ENCODE measurements at regions not wholly inside any gene's neighbourhood (a gene's known extent, or its start where the extent isn't known, plus 50 kb on each side); places are given as distances from the start of the nearest gene placed in this dataset.

DNA sequence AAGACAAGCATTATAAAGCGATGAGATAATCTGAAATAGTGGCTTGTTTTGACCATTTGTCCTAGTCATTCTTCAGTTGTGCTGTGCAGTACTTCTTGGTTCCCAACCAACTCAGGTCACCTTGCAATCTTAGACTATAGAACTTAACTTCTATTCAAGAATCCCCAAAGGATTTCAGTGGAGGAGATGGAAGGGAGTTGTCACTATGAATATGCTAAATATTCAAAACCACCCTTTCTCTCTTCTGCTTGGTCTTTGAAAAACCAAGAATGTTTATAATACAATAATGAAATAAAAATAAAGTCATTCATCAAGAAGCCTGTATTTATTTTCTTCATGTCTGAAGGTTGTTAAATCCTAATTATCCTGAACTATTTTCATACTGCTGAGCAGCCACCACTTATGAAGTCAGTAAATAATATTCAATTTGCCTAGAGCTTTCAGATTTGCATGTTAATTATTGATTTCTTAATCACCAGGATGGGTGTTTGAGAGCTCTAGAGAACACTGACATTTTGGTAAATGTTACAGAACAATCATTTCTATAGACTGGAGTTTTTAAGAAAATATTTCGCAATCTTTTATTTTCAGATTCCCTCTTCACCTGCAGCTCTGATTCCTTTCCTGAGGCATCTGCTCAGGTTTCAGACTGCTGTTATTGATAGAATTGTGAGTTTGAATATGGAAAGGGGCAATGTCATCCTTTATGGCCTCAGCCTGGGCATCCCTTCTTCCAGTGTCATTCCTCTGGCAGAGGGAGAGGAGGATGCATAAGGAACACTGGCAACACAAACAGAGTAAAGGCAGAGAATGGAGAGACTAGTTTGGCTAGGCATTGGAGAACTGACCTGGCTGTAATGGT lies 91.5 kb upstream of the USP47 start:
- H3K36me3 ChIP-seq (ENCODE audit: low read length) = no peaks in the 10 kb centered on the region
- no peaks in the 10 kb centered on the region; the same call in 1 of the 2 replicates for H3K9me2 ChIP-seq (replicated peaks; ENCODE audit: insufficient read depth, low read length)
- no peaks in the 10 kb centered on the region for H3K9me3 ChIP-seq (ENCODE audit: insufficient read depth, low read length)
- no peak overlapping the region for H3K4me3 ChIP-seq (ENCODE audit: insufficient read depth, low read length, poor library complexity, severe bottlenecking)
- no peak overlapping the region for H3K27ac ChIP-seq (ENCODE audit: low read depth, low read length)
- no peaks in the 10 kb centered on the region for H3K79me2 ChIP-seq (ENCODE audit: insufficient read depth, low read length)
- no peaks in the 10 kb centered on the region for H4K20me1 ChIP-seq (ENCODE audit: low read depth, low read length)
- H3K4me2 ChIP-seq (ENCODE audit: low read depth, low read length, poor library complexity, severe bottlenecking) = no peak overlapping the region
- TF ChIP-seq CTCF (IDR thresholded peaks at IDR 0.05; ENCODE audit: insufficient read depth, low read length, poor library complexity, severe bottlenecking) (no peak), EZH2phosphoT487 (conservative IDR thresholded peaks at IDR 0.05; ENCODE audit: low read length) (no peak)
- no peak overlapping the region for H2AFZ ChIP-seq (ENCODE audit: low read depth, low read length, severe bottlenecking)
- H3K9ac ChIP-seq (ENCODE audit: low read length) = no peak overlapping the region
- no peaks in the 10 kb centered on the region; the same call in 1 of the 2 replicates for H3K27me3 ChIP-seq (ENCODE audit: low read length)
- no peaks in the 10 kb centered on the region for H3F3A ChIP-seq (ENCODE audit: insufficient read depth)

DNA sequence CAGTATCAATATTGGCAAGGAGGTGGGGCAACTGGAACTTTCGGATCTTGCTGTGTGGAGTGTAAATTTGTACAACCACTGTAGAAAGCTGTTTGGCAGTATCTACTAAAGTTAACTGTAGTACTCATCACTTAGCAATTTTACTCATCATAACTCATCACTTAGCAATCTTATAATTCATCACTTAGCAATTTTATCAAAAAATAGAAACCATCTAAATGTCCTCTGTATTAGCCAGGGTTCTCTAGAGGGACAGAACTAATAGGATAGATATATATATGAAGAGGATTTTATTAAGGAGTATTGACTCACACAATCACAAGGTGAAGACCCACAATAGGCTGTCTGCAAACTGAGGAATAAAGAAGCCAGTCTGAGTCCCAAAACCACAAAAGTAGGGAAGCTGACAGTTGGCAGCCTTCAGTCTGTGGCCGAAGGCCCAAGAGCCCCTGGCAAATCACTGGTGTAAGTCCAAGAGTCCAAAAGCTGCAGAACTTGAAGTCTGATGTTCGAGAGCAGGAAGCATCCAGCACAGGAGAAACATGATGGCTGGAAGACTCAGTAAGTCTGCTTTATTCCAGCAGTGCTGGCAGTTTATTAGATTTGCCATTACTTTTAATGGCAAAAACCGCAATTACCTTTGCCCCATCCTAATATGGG lies 92.9 kb upstream of the USP47 start:
- no peaks in the 10 kb centered on the region; the same call in 1 of the 2 replicates for H3K27me3 ChIP-seq (ENCODE audit: low read length)
- no peak overlapping the region for H3K27ac ChIP-seq (ENCODE audit: low read depth, low read length)
- H3K9me3 ChIP-seq (ENCODE audit: insufficient read depth, low read length) = no peaks in the 10 kb centered on the region
- no peaks in the 10 kb centered on the region for H4K20me1 ChIP-seq (ENCODE audit: low read depth, low read length)
- H3K79me2 ChIP-seq (ENCODE audit: insufficient read depth, low read length) = no peaks in the 10 kb centered on the region
- no peak overlapping the region for H2AFZ ChIP-seq (ENCODE audit: low read depth, low read length, severe bottlenecking)
- H3K9ac ChIP-seq (ENCODE audit: low read length) = no peak overlapping the region
- H3K36me3 ChIP-seq (ENCODE audit: low read length) = no peaks in the 10 kb centered on the region
- no peaks in the 10 kb centered on the region for H3F3A ChIP-seq (ENCODE audit: insufficient read depth)
- no peak overlapping the region for H3K4me2 ChIP-seq (ENCODE audit: low read depth, low read length, poor library complexity, severe bottlenecking)
- no peak for TF ChIP-seq EZH2phosphoT487 (conservative IDR thresholded peaks at IDR 0.05; ENCODE audit: low read length)
- no peak for TF ChIP-seq CTCF (IDR thresholded peaks at IDR 0.05; ENCODE audit: insufficient read depth, low read length, poor library complexity, severe bottlenecking)
- no peak overlapping the region for H3K4me3 ChIP-seq (ENCODE audit: insufficient read depth, low read length, poor library complexity, severe bottlenecking)
- H3K9me2 ChIP-seq (replicated peaks; ENCODE audit: insufficient read depth, low read length) = no peaks in the 10 kb centered on the region; the same call in 1 of the 2 replicates

DNA sequence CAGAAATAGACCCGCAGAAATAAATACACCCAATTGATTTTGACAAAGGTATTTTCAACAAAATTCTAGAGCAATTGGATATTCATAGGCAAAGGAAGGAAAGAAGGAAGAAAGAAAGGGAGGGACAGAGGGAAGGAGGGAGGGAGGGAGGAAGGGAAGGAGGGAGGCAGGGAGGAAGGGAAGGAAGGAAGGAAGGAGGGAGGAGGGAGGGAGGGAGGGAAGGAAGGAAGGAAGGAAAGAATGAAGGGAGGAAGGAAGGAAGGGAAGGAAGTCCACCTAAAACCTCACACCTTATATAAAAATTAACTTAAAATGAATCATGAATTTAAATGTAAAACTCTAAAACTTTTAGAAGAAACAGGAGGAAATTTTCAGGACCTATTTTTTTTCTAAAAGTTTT lies 94.2 kb upstream of the USP47 start:
- Histone ChIP-seq H3F3A (ENCODE audit: insufficient read depth) (no peaks in the 10 kb centered on the region), H3K27me3 (ENCODE audit: low read length) (no peaks in the 10 kb centered on the region; the same call in 1 of the 2 replicates), H3K9me3 (ENCODE audit: insufficient read depth, low read length) (no peaks in the 10 kb centered on the region), H3K36me3 (ENCODE audit: low read length) (no peaks in the 10 kb centered on the region), H4K20me1 (ENCODE audit: low read depth, low read length) (no peaks in the 10 kb centered on the region), H3K27ac (ENCODE audit: low read depth, low read length) (no peak overlapping the region), H2AFZ (ENCODE audit: low read depth, low read length, severe bottlenecking) (no peak overlapping the region), H3K4me2 (ENCODE audit: low read depth, low read length, poor library complexity, severe bottlenecking) (no peak overlapping the region), H3K9me2 (replicated peaks; ENCODE audit: insufficient read depth, low read length) (no peaks in the 10 kb centered on the region), H3K4me3 (ENCODE audit: insufficient read depth, low read length, poor library complexity, severe bottlenecking) (no peak overlapping the region), H3K79me2 (ENCODE audit: insufficient read depth, low read length) (no peaks in the 10 kb centered on the region), H3K9ac (ENCODE audit: low read length) (no peak overlapping the region)
- TF ChIP-seq CTCF (IDR thresholded peaks at IDR 0.05; ENCODE audit: insufficient read depth, low read length, poor library complexity, severe bottlenecking) (no peak), EZH2phosphoT487 (conservative IDR thresholded peaks at IDR 0.05; ENCODE audit: low read length) (no peak)
